ENCODE measurements at regions not wholly inside any gene's neighbourhood (a gene's known extent, or its start where the extent isn't known, plus 50 kb on each side); places are given as distances from the start of the nearest gene placed in this dataset.
A peak's percentile ranks its signal among the peaks of the same experiment; 100 is the strongest.
"Not testable (repeated sequence)": the region's sequence is repeated elsewhere in the genome, so short reads cannot be mapped to it uniquely, and the experiment has no call there.

DNA sequence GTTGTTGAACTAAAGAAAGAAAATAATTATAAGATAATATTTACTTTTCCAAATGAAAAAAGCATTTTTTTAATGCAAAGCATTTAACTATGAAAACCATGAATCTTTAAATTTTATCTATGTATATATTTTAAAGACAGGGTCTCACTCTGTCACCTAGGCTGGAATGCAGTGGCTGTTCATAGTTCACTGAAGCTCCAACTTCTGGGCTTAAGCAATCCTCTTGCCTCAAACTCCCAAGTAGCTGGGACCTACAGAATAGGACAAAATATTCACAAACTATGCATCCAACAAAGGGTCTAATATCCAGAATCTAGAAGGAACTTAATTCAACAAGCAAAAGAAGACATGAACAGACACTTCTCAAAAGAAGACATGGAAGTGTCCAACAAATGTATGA is 55.9 kb upstream of the ALB start:
- no peak for DNase-seq
- no peaks in the 10 kb centered on the region for H3K4me1 Mint-ChIP-seq
- no peak overlapping the region for H3K4me3 Mint-ChIP-seq
- H3K9me3 Mint-ChIP-seq: peaks cover 0 to 2% (median 0%) of the 10 kb centered on the region in 5 donors
- Histone ChIP-seq H3K27ac (ENCODE audit: low read depth, low read length) (no peak overlapping the region), H3K4me1 (ENCODE audit: insufficient read depth, low read length) (no peaks in the 10 kb centered on the region), H3K9me3 (ENCODE audit: low read length) (no peaks in the 10 kb centered on the region), H3K36me3 (ENCODE audit: insufficient read depth, low read length) (no peaks in the 10 kb centered on the region), H3K27me3 (ENCODE audit: insufficient read depth, low read length, poor library complexity, severe bottlenecking) (no peaks in the 10 kb centered on the region), H3K4me3 (ENCODE audit: low read length) (no peak overlapping the region)
- peaks cover 1 to 17% of the 10 kb centered on the region in 2 donors for H3K27me3 Mint-ChIP-seq
- CTCF ChIA-PET: no interaction called here
- no peak overlapping the region for H3K27ac Mint-ChIP-seq
- no peaks in the 10 kb centered on the region for H3K36me3 Mint-ChIP-seq
- POLR2A ChIA-PET: no interaction called here

DNA sequence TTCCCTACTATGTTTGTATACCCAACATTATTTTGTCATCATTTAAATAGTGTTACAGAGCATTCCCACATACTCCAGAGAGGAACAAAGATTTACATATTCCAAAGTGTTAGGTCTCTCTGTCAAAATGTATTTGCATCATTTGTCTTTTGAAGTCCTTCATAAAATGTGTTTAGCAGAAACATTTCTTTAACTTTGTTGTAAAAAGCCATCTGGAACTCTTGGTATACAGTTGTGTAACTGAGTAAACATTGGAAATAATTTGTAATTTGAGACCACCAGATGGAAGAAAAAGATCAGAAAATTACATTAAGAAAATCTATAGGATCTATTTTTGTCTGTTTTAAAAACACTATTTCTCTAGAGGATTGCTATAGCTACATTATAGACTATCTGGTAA is 56.6 kb upstream of the ALB start:
- POLR2A ChIA-PET: no interaction called here
- no peaks in the 10 kb centered on the region for H3K36me3 ChIP-seq (ENCODE audit: insufficient read depth, low read length)
- Mint-ChIP-seq H3K27ac (no peak overlapping the region), H3K36me3 (no peaks in the 10 kb centered on the region), H3K4me3 (no peak overlapping the region), H3K4me1 (no peaks in the 10 kb centered on the region), H3K27me3 (peaks cover 1 to 17% of the 10 kb centered on the region in 2 donors), H3K9me3 (peaks cover 0 to 2% (median 0%) of the 10 kb centered on the region in 5 donors)
- H3K27me3 ChIP-seq (ENCODE audit: insufficient read depth, low read length, poor library complexity, severe bottlenecking): no peaks in the 10 kb centered on the region
- DNase-seq: no peak
- no peak overlapping the region for H3K27ac ChIP-seq (ENCODE audit: low read depth, low read length)
- H3K4me3 ChIP-seq (ENCODE audit: low read length): no peak overlapping the region
- H3K4me1 ChIP-seq (ENCODE audit: insufficient read depth, low read length): no peaks in the 10 kb centered on the region
- no peaks in the 10 kb centered on the region for H3K9me3 ChIP-seq (ENCODE audit: low read length)
- CTCF ChIA-PET: no interaction called here

DNA sequence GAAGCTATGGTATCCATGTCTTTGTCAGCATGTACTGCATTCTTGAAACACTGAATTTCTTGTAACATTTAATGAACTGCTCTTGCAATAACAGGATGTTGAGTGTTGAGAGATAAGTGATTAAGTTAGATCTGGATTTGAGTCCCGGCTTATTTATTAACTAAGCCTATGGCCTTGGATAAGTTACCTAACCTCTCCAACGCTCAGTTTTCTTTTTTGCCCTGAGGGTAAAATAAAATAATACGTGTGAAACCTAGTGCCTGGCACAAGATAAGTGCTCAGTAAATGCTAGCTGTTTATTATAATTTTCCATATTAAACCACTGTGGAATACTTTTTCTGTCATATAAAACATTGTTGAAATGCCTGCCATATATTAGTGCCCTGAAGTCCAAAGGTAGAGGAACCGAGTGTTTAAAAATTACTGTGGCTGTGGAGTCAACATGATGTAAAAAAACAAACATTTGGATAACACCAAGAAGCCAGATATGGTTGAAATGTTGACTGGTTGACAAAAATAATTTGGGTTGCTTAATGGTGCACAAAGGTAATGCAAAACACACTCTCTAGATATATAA is 58.6 kb upstream of the ALB start:
- Mint-ChIP-seq H3K4me1 (no peaks in the 10 kb centered on the region), H3K27ac (no peak overlapping the region), H3K36me3 (no peaks in the 10 kb centered on the region), H3K4me3 (no peak overlapping the region), H3K9me3 (peaks cover 0 to 2% (median 0%) of the 10 kb centered on the region in 5 donors), H3K27me3 (peaks cover 1 to 17% of the 10 kb centered on the region in 2 donors)
- Histone ChIP-seq H3K4me1 (ENCODE audit: insufficient read depth, low read length) (no peaks in the 10 kb centered on the region), H3K36me3 (ENCODE audit: insufficient read depth, low read length) (no peaks in the 10 kb centered on the region), H3K27ac (ENCODE audit: low read depth, low read length) (no peak overlapping the region), H3K9me3 (ENCODE audit: low read length) (no peaks in the 10 kb centered on the region), H3K4me3 (ENCODE audit: low read length) (no peak overlapping the region), H3K27me3 (ENCODE audit: insufficient read depth, low read length, poor library complexity, severe bottlenecking) (no peaks in the 10 kb centered on the region)
- POLR2A ChIA-PET: no interaction called here
- CTCF ChIA-PET: no interaction called here
- no peak for DNase-seq

- Mint-ChIP-seq H3K4me3 (no peak overlapping the region), H3K27ac (no peak overlapping the region), H3K36me3 (no peaks in the 10 kb centered on the region), H3K9me3 (peaks cover 0 to 2% (median 0%) of the 10 kb centered on the region in 5 donors), H3K27me3 (peaks cover 1 to 17% of the 10 kb centered on the region in 2 donors), H3K4me1 (no peaks in the 10 kb centered on the region)
- Histone ChIP-seq H3K27me3 (ENCODE audit: insufficient read depth, low read length, poor library complexity, severe bottlenecking) (no peaks in the 10 kb centered on the region), H3K27ac (ENCODE audit: low read depth, low read length) (no peak overlapping the region), H3K36me3 (ENCODE audit: insufficient read depth, low read length) (no peaks in the 10 kb centered on the region), H3K9me3 (ENCODE audit: low read length) (no peaks in the 10 kb centered on the region), H3K4me3 (ENCODE audit: low read length) (no peak overlapping the region), H3K4me1 (ENCODE audit: insufficient read depth, low read length) (no peaks in the 10 kb centered on the region)
- CTCF ChIA-PET: no interaction called here
- POLR2A ChIA-PET: no interaction called here
- no peak for DNase-seq
These were observed 60.0 kb upstream of the ALB start for GRCh38 chr4:73344106-73344505.

GRCh38 chr4:73343432-73343831 is 60.7 kb upstream of the ALB start:
- Histone ChIP-seq H3K4me3 (ENCODE audit: low read length) (no peak overlapping the region), H3K27ac (ENCODE audit: low read depth, low read length) (no peak overlapping the region), H3K4me1 (ENCODE audit: insufficient read depth, low read length) (no peaks in the 10 kb centered on the region), H3K9me3 (ENCODE audit: low read length) (no peaks in the 10 kb centered on the region), H3K36me3 (ENCODE audit: insufficient read depth, low read length) (no peaks in the 10 kb centered on the region), H3K27me3 (ENCODE audit: insufficient read depth, low read length, poor library complexity, severe bottlenecking) (no peaks in the 10 kb centered on the region)
- peaks cover 1 to 22% of the 10 kb centered on the region in 2 donors for H3K27me3 Mint-ChIP-seq
- H3K27ac Mint-ChIP-seq: no peak overlapping the region
- POLR2A ChIA-PET: no interaction called here
- H3K4me1 Mint-ChIP-seq: no peaks in the 10 kb centered on the region
- CTCF ChIA-PET: no interaction called here
- no peaks in the 10 kb centered on the region for H3K36me3 Mint-ChIP-seq
- peaks cover 0 to 2% (median 0%) of the 10 kb centered on the region in 5 donors for H3K9me3 Mint-ChIP-seq
- H3K4me3 Mint-ChIP-seq: no peak overlapping the region
- no peak for DNase-seq

DNA sequence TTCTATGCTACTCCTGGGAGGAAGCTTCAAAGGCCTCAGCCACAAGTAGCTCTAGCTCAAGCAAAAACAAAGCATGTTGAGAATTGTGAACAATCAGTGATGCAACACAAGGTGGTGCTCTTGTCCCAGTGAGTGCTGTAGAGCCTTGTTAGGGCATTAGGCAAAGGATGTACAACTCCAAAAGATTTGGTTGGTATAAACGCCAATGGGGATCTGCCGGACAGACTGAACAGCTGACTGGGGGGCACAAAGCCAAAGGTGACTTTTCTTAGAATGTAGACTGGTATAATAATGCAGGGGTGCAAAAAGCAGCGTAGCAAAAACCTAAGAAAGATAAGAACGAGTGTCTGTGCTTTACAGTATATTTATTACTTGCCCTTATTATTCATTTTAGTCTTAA is 62.6 kb upstream of the ALB start:
- H3K36me3 Mint-ChIP-seq: no peaks in the 10 kb centered on the region
- Histone ChIP-seq H3K4me1 (ENCODE audit: insufficient read depth, low read length) (no peaks in the 10 kb centered on the region), H3K27me3 (ENCODE audit: insufficient read depth, low read length, poor library complexity, severe bottlenecking) (no peaks in the 10 kb centered on the region), H3K36me3 (ENCODE audit: insufficient read depth, low read length) (no peaks in the 10 kb centered on the region), H3K9me3 (ENCODE audit: low read length) (no peaks in the 10 kb centered on the region), H3K27ac (ENCODE audit: low read depth, low read length) (no peak overlapping the region), H3K4me3 (ENCODE audit: low read length) (no peak overlapping the region)
- no peaks in the 10 kb centered on the region for H3K9me3 Mint-ChIP-seq
- ChIA-PET POLR2A (no interaction called here), CTCF (no interaction called here)
- DNase-seq: no peak
- H3K27ac Mint-ChIP-seq: no peak overlapping the region
- H3K4me1 Mint-ChIP-seq: no peaks in the 10 kb centered on the region
- no peak overlapping the region for H3K4me3 Mint-ChIP-seq
- peaks cover 1 to 27% of the 10 kb centered on the region in 2 donors for H3K27me3 Mint-ChIP-seq

GRCh38 chr4:73340917-73341316 is 63.2 kb upstream of the ALB start:
- Histone ChIP-seq H3K27me3 (ENCODE audit: insufficient read depth, low read length, poor library complexity, severe bottlenecking) (no peaks in the 10 kb centered on the region), H3K27ac (ENCODE audit: low read depth, low read length) (no peak overlapping the region), H3K4me1 (ENCODE audit: insufficient read depth, low read length) (no peaks in the 10 kb centered on the region), H3K9me3 (ENCODE audit: low read length) (no peaks in the 10 kb centered on the region), H3K4me3 (ENCODE audit: low read length) (no peak overlapping the region), H3K36me3 (ENCODE audit: insufficient read depth, low read length) (no peaks in the 10 kb centered on the region)
- no peak for DNase-seq
- POLR2A ChIA-PET: no interaction called here
- H3K36me3 Mint-ChIP-seq: no peaks in the 10 kb centered on the region
- H3K9me3 Mint-ChIP-seq: no peaks in the 10 kb centered on the region
- peaks cover 1 to 27% of the 10 kb centered on the region in 2 donors for H3K27me3 Mint-ChIP-seq
- H3K4me1 Mint-ChIP-seq: no peaks in the 10 kb centered on the region
- CTCF ChIA-PET: no interaction called here
- no peak overlapping the region for H3K27ac Mint-ChIP-seq
- H3K4me3 Mint-ChIP-seq: no peak overlapping the region

DNA sequence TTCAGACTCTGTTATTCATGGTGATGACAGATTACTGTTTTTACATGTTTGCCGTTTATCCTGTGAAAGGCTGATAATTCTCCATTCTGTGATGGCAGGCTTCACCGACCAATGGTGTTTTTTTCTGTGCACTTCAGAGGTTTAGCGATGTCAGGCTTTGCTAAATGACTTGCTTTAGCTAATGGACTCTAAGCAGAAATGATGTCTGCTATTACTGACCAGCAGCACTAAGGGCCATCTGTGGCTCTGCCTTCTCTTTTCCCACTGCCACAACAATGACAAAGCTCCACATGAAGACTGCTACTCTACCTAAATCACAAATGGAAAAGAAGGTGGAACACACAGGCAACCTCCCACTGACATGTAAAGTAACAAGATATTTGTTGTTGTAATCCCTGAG is 68.4 kb upstream of the ALB start:
- POLR2A ChIA-PET: no interaction called here
- Mint-ChIP-seq H3K9me3 (no peaks in the 10 kb centered on the region), H3K4me3 (no peak overlapping the region), H3K4me1 (no peaks in the 10 kb centered on the region), H3K27ac (peak overlapping the region in 1 of 8 donors; percentile 6), H3K36me3 (peaks cover 0 to 3% (median 0%) of the 10 kb centered on the region in 3 donors), H3K27me3 (peaks cover 3 to 24% of the 10 kb centered on the region in 2 donors)
- Histone ChIP-seq H3K9me3 (ENCODE audit: low read length) (no peaks in the 10 kb centered on the region), H3K27ac (ENCODE audit: low read depth, low read length) (no peak overlapping the region), H3K4me3 (ENCODE audit: low read length) (no peak overlapping the region), H3K27me3 (ENCODE audit: insufficient read depth, low read length, poor library complexity, severe bottlenecking) (no peaks in the 10 kb centered on the region), H3K4me1 (ENCODE audit: insufficient read depth, low read length) (no peaks in the 10 kb centered on the region), H3K36me3 (ENCODE audit: insufficient read depth, low read length) (no peaks in the 10 kb centered on the region)
- CTCF ChIA-PET: no interaction called here
- no peak for DNase-seq

- H3K27ac ChIP-seq (ENCODE audit: low read depth, low read length); H3K9me3 Mint-ChIP-seq; H3K27ac Mint-ChIP-seq; H3K36me3 ChIP-seq (ENCODE audit: insufficient read depth, low read length); POLR2A ChIA-PET; DNase-seq; H3K4me3 Mint-ChIP-seq; H3K9me3 ChIP-seq (ENCODE audit: low read length); H3K36me3 Mint-ChIP-seq; H3K4me3 ChIP-seq (ENCODE audit: low read length); CTCF ChIA-PET; H3K4me1 Mint-ChIP-seq; H3K27me3 ChIP-seq (ENCODE audit: insufficient read depth, low read length, poor library complexity, severe bottlenecking); H3K4me1 ChIP-seq (ENCODE audit: insufficient read depth, low read length): not testable (repeated sequence)
- peaks cover 3 to 15% of the 10 kb centered on the region in 2 donors for H3K27me3 Mint-ChIP-seq
These were observed 72.1 kb upstream of the ALB start for GRCh38 chr4:73332012-73332411.
